Lower leg skin (tissue), 3 donors: ENCODE measurements at regions not wholly inside any gene's neighbourhood (a gene's known extent, or its start where the extent isn't known, plus 50 kb on each side); places are given as distances from the start of the nearest gene placed in this dataset.

Source experiments
- CTCF ChIP-seq, 3 donors: fragments of 450-650 bp; IDR thresholded peaks; one replicate each; pipeline ENCODE4 v1.5.1; 2016; ENCODE audit warnings: antibody characterized with exemption in 3 of 3, mild to moderate bottlenecking in 3 of 3, moderate library complexity in 2 of 3
- POLR2A ChIP-seq, 2 donors: fragments of 450-650 bp; IDR thresholded peaks; one replicate each; pipeline ENCODE4 v1.6.1; 2016 to 2017; ENCODE audit warnings: antibody characterized with exemption in 2 of 2, mild to moderate bottlenecking in 1 of 2, moderate library complexity in 1 of 2

GRCh38 chr4:103400405-103400804 lies 202.3 kb upstream of the CENPE start:
- TF ChIP-seq CTCF (IDR thresholded peaks at IDR 0.05) (no peak), POLR2A (IDR thresholded peaks at IDR 0.05) (no peak)
